GM18511 (cell line): ENCODE measurements at regions not wholly inside any gene's neighbourhood (a gene's known extent, or its start where the extent isn't known, plus 50 kb on each side); places are given as distances from the start of the nearest gene placed in this dataset.
A peak's percentile ranks its signal among the peaks of the same experiment; 100 is the strongest.

ENCODE experiments used
- ATAC-seq: cut with Tn5 transposase; IDR thresholded peaks from one replicate; pipeline ENCODE4 v1.9.1; 2021; ENCODE audit warnings: mild to moderate bottlenecking, moderate library complexity; ENCODE audit not compliant: unreplicated experiment

DNA sequence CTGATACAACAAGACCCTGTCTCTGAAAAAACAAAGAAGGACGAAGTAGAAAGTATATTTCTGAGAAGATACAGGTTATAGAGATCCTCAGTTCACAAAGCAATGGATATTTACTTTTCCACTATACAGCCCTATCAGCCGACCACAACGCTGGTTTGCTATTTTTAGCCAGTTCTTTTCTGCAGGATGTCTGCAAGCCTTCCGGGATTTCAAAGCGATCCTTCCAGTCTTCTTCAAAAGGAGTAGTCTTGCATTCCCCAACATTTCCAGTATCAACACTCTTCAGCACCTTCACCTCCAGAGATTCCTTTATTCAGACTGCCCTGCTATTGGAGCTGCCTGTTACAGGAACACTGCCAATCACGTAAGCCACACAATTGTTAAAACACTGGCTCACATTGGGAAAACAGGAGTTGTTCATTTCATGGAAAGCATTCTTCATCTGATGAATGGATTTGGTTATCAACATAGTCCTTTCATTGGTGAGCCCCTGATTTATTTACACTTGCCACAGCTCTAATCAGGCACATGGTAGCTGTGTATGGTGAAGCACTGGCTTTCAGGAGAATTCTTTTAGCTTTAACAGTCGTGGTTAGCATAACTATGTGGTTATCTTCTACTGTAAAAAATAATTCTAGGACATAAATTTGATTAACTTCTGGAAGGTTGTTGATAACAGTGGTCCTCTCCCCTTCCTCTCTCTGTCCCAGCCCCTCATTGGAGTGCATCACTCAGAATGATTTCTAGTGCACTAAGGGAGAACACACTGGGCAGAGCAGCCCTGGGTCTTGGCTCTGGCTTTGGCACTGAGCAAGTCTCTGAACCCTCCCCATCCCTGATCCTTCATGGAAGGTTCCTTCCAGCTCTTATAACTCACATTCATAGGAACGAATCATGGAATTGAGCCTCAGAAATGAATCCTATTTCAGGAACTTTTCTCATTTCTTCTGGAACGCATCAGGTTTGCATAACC lies 109.9 kb upstream of the SORBS2 start:
- ATAC-seq = no peak

DNA sequence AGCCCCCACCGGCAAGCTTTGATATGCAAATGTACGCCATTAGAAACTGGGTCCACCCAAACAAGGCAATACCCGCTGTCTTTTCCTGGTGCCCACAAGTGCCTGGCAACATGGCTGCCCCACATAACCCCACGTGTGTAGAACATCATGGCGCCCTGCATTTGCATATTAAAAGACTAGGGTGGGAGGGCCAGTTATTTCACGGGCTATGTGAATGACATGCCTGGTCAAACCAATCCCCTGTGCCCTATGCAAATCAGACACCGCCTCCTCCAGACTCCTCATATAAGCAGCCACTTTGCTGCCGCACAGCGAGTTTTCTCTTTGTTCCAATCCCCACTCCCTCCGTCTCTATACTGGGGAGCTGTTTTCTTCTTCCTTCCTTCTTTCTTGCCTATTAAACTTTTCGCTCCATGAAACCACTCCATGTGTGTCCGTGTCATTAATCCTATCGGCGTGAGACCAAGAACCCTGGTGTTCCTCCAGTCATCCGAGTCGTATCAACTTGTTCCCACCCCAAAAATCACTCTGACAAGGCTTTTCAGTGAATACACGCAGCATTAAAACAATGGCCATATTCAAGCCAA lies 112.6 kb upstream of the SORBS2 start:
- no peak for ATAC-seq

DNA sequence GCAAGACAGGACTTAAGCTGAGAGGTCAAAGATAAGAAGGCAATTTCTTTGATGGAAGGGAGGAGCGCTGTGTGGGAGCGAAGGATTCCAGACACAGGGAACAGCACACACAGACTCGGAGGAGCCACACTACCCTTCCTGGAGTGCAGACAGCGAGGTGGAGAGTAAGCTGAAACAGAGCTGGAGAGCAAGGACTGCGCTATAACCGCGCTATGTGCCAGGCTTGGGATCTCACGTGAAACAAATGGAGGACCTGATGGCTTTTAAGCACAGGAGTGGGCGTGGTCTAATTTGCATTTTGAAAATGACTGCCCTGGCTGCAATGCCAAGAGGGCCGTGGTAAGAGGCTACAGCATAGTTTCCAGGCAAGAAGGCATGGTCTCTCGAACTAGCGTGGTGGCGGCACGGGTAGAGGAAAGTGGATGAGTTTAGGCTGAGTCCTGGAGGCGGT lies 113.9 kb upstream of the SORBS2 start:
- no peak for ATAC-seq

DNA sequence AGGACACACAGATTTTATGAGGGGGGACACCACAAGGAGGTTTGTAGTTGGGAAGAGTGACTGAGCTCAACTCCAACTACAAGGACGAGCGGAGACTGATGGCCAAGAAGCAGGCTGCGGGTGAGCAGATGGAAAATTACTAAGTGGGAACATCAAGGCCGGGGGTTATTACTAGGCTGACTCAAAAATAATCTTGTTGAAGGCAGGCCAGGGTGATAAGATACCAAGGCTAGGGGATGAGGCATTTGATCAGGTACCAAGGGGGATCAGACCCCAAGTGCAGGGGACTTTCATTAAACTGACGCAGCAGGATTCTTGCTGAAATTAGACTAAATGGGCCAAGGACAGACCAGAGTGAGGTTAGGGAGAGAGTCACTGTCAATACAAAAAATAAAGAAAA lies 119.4 kb upstream of the SORBS2 start:
- ATAC-seq = no peak

DNA sequence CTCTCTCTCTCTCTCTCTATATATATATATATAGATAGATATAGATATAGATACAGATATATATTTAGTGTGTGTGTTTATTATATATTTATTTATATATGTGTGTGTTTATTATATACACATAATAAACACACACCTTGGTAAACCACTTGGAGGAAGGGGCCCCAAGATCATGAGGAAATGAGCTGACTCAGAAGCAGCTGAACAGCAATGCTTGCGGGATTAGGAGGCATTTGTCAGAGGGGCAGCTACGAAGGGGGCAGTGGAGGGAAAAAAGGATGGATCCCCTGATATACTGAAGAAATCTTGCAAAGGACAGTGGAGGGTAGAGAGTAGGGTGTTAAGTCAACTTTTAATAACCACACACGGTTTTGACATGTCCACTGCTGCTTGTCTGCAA lies 120.0 kb upstream of the SORBS2 start:
- no peak for ATAC-seq

DNA sequence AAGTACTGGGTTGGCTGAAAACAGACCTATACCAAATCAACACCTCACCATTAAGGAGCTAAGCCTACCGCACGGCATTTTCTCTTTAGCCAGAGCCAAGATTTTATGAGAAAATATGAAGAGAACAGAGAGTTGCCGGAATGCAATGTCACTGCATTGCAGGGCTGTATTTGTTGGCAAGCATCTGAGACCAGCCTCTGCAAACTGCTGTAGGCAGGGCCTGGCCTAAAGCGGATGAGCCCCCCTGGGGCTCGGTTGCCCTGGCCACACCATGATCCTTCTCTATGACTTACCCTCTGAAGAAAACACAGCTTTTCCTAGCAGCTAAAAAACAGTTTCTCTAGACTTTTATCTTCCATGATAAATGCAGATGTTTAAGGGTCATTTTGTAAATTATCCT lies 120.5 kb upstream of the SORBS2 start:
- ATAC-seq = no peak

DNA sequence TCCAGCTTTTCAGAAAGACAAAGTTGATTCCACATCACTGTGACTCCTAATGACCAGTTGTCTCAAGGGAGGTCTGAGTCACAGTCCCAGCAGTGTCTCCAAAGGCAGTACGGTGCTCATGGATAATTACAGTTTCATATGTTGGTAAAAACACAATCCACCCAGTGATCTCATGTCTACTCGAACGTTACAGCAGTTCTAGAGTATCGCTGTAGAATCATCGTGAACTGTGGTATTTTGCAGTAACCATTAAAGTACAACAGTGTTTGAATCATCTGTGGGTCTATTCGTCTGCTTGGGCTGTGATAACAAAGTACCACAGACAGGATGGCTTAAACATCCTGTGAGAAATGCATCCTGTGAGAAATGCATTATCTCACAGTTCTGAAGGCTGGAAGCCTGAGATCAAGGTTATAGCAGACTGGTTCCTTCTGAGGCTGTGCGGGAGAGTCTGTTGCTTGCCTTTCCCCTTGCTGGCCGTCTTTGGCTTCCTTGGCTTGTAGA lies 121.1 kb upstream of the SORBS2 start:
- no peak for ATAC-seq

DNA sequence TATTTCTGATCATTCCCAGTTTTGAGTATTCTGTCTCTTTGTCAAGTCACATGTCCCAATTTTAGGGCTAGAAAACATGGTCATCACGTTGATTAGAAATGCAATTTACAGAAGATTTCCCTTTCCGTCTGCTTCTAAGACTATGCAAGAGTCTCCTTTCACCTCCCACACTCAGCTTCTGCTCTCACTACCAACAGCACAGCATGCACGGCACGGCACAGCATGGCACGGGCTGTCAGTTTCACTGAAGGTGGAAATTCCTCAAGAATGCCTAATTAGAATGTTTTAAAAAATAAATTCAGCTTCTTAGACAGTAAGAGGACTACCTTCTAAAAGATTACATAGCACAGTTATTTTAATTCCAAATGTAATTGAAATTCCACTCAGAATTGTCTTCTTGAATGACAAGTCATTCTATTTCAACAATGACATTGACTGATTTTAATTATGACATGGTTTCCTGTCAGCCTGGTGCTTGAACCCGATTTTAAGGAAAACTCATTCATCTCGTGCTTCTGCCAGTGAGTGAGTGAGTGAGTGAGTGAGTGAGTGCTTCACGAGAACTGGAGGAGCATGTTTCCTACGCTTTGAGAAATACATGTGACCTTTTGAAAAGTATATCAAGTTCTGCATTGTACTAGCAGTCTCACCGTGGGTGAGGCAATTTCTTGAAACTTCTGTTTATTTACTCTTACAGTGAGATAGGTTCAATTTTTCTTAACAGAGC lies 124.8 kb upstream of the SORBS2 start:
- no peak for ATAC-seq

DNA sequence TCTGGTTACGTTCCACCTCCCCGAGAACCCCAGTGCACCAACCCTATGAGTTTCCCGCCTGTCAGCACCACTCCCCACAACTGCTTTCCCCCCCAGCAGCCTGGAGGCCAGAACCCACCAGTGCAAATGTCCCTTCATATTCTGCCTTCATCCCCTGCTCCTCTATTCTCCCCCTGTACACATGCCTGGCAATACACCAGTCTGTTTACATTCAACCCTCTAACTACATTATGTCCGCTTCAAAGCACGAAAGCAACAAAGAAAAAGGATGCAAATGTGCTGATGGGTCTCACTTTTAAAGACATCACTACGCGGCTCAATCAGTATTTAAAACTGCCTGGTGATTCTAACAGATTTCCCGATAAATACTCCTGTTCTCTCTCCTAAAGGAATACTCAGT lies 126.7 kb upstream of the SORBS2 start:
- ATAC-seq = no peak

DNA sequence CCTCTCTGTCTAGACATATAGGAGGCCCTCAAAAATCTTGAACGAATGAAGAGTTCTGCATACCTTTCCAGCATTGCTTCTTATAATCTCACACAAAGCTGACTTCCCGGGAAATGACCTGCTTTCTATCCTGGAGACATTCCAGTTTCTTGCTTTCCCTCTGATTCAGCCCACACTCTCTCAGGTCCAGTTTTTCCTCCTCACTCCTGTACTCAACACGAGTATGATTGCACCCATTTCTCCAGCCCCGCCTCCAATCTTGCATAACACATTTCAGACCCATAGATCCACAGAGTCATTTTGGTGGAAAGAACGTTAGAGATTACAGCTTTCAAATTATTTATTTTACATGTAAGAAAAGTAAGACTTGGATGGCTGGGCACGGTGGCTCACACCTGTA lies 127.5 kb upstream of the TLR3 start:
- ATAC-seq = no peak

DNA sequence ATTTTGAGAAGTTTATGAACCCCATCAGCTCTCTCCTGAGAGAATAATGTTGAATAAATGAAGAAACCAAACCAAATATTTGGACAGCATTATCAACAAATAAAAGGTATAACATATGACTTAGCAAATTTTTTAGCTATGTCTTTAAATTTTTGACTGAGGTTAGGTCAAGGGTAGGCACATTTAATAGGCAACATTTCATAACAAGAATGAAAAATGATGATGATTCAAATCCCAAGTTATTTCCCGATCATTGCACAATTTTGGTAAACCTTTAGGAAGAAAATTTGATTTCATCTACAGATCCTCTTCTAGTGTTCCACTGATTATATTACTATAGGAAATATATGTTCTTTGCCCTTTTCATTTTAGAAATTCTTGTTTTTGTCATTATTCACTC lies 123.7 kb upstream of the TLR3 start:
- no peak for ATAC-seq

DNA sequence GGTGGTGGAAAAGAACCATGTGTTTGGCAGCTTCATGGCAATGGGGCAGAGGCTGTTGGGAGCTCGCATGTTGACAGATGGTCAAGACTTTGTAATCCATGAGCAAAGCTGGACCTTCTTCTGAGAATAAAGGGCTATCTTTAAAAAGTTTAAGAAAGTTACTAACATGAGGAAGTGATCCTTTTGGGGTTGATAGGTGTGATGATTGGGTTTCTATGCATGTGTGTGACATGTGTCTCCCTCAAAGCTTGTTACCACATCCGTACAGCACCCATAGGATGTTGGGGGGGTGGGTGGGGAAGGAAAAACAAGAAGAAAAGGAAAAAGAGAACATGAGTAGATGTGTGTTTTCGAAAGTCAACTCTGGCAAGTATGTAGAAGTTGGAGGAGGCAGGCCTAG lies 123.0 kb upstream of the TLR3 start:
- ATAC-seq = peak; percentile 67

DNA sequence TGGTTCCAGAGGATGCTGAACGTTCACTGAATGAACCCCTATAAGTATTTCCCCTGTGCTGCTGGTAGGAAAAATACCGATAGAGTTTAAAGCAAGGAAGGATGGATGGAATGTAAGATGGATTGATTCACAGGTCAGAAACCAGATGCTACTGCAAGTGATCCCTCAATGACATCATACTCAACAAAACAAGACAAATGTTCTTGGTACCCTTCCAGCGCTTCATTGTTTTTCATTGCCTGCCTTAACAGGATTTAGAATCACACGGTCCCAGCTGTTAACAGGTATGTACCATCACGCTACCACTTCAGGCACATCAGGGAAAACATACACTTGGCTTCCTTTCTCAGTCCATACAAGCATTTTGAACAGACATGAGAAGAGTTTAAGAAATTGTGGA lies 118.1 kb upstream of the TLR3 start:
- no peak for ATAC-seq

DNA sequence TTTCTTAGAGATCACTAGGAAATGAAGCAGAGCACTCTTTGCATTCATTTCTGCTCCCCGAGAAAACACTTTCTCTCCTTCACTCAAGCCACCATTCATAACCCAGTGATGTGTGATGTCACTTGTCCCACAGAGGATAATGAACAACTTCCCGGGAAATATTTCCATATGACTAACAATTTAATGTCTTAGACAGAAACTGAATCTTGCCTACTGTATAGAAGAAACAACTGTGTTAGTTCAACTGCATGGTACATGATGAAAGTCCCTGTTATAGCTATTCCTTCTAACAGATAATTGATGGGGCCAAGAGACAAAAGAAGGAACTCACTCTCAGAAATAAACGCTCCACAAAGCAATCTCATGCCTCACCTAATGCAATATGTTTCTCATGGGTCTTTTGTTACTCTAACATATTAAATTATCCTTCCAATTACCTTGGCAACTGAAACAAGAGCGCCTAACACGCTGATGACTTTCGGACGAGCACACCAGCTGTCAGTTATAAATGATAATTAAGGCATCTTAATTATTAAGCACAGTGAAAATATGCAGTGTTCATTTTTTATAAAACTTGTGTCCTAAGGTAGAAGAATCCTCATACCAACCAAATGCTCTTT lies 113.7 kb upstream of the TLR3 start:
- ATAC-seq = no peak

DNA sequence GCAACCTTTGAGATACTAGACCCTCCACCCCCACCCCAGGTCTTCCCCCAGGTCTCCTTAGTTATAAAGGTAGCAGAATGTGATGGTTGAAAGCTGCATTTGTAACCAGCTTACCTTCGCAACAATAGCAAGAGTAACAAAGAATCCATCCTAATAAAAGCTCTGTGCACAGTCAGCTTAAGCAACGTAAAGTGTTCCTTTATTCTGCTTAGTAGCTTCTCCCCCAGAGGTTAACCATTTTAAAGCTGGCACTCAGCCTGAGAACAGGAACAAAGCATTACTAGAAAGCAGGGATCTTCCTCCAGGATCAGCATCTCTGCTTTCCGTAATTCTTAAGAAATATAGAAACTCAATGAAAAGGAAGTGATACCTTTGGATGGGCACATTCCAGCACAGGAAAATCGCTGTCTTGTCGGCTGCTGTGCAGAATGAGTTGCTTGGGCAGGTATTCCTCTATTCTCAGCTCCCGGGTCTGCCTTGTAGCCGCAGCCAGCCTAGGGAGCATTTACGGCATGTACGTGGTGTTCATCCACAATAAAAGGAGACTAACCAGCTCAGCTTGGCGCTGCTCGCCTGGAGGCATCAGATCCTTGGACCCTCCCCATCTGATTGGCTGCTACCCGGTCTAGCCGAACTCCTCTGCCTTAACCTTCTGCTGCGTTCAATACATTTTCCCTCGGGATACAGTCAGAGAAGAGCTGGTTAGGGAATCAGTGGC lies 113.0 kb upstream of the TLR3 start:
- no peak for ATAC-seq

DNA sequence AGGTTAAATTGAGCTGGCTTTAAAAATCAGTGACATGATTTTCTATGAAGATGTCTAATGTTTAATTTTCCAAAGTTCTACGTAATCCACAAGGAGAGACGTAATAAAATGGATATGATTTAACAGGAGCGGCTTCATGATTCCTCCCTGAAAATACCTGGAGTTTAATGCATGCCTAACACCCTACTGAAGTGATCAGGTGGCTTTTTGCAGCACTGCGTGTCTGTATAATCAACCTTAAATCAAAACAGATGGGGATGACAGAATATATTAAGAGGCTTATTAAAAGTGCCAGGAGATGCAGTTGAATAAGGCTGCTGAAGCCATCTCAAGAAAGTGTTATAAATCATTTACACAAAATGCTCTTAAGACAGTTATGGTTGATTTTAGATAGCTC lies 112.4 kb upstream of the TLR3 start:
- no peak for ATAC-seq

DNA sequence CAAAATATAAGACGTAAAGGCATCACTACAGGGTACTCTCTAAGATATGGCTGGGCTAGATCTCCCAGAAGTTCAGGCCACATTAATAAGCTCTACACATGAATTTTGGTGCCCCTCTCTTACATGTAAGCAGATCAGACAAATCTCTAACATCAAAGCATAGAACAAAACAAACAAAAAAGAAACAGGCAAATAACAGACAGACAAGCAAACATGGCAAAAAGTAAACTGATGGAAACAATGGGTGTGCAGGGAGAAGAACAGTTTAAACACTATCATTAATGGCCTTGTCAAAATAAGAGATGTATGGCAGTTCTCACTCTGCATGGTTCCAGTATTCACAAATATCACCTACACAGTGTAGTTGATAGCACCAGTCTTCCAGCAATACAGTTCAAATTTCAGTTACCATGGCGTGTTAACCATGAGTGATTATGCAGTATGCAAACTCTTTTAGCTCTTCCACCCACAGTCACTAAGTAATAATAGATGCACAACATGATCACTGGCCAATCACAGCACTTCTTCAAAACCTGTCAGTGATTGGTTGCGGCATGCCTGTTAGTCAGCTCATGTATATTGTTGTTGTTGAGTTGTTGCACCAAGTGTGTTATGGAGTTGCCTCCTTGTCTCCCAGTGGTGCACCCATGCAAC lies 110.7 kb upstream of the TLR3 start:
- no peak for ATAC-seq

DNA sequence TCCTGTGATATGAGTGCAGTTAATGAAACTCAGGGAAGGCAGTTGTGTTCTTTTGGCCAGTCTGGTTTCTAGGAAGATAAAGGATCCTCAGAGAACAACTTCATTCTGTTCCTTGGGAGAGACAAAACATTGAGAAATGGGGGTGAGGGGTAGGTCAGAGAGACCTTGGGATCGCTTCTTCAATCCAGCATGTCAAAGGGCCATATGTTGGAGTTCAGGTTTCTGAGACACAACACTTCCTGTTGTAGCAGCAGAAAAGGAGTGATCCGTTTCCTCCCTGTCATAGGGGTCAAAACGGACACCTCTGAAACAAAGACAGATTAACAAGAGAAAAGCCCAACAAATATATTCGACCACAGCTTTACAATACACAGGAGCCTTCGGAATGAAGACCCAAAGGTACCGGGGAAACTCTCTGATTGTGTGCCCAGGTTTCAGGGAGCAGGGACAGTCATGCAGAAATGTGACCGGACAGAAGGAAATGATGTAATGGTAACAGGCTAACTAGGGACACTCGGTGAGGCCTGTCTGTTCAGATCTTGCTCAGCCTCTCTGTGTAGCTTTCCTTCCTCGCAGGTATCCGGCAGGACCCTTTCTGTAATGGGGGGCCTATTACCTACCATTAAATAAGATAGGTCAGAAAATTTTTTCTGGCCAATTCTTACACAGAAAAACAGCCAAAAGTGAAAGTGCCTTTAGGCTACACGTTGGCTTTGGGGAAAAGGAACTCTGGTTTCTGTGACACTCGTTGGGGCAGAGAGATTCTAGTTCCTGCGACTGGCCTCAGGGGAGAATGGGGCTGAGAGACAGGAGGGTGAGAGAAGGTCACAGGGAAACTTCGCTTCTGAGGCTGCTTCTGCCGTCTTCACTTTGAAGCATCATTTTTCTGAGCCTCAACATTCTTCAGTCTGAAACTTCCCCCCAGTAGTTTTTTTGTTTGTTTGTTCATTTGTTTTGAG lies 103.3 kb upstream of the TLR3 start:
- peak; percentile 76 for ATAC-seq

DNA sequence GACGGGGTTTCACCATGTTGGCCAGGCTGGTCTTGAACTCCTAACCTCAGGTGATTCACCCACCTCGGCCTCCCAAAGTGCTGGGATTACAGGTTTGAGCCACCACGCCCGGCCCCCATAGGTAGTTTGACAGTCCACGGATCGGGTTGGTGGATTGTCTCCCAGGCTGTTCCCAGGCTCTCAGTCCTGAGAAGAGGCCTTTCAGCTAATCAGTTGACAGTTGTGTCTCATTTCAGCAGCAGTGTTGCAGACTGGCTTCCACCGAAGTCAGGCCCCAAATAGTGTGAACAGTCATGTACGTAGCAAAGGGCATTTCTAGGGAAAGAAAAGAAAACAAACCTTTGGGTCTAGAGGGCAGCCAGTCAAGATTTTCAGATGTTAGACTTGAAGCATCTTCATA lies 102.4 kb upstream of the TLR3 start:
- no peak for ATAC-seq
